ENCODE measurements at regions not wholly inside any gene's neighbourhood (a gene's known extent, or its start where the extent isn't known, plus 50 kb on each side); places are given as distances from the start of the nearest gene placed in this dataset.

GRCh38 chr1:172764378-172764777 lies 105.5 kb downstream of the FASLG start:
- no peak for DNase-seq (ENCODE audit: low read depth in 1 of 2, low spot score in 1 of 2)

DNA sequence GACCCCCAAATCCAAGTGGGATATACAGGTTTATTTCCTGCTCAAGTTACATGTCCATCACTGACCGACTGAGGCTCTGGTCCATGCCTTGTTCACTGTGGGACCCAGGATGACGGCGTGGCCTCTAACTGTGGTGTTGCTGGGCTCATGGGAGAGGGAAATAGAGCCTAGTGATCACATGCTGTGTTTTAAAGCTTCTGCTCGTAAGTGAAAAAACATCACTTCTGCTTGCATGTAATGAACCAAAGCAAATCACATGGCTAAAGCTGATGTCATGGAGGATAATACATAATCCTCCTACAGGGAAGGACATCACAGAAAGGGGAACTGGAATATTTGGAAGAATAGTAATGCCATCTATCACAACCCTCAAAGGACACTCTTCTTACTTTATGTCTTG lies 107.6 kb downstream of the FASLG start:
- TF ChIP-seq POLR2AphosphoS5 (IDR thresholded peaks at IDR 0.05; ENCODE audit: low read depth) (no peak), GABPA (IDR thresholded peaks at IDR 0.05; ENCODE audit: low read depth) (no peak), SPI1 (IDR thresholded peaks at IDR 0.05; ENCODE audit: borderline replicate concordance, low read depth) (peak; percentile 53)
- TF ChIP-seq, protein P1, sequence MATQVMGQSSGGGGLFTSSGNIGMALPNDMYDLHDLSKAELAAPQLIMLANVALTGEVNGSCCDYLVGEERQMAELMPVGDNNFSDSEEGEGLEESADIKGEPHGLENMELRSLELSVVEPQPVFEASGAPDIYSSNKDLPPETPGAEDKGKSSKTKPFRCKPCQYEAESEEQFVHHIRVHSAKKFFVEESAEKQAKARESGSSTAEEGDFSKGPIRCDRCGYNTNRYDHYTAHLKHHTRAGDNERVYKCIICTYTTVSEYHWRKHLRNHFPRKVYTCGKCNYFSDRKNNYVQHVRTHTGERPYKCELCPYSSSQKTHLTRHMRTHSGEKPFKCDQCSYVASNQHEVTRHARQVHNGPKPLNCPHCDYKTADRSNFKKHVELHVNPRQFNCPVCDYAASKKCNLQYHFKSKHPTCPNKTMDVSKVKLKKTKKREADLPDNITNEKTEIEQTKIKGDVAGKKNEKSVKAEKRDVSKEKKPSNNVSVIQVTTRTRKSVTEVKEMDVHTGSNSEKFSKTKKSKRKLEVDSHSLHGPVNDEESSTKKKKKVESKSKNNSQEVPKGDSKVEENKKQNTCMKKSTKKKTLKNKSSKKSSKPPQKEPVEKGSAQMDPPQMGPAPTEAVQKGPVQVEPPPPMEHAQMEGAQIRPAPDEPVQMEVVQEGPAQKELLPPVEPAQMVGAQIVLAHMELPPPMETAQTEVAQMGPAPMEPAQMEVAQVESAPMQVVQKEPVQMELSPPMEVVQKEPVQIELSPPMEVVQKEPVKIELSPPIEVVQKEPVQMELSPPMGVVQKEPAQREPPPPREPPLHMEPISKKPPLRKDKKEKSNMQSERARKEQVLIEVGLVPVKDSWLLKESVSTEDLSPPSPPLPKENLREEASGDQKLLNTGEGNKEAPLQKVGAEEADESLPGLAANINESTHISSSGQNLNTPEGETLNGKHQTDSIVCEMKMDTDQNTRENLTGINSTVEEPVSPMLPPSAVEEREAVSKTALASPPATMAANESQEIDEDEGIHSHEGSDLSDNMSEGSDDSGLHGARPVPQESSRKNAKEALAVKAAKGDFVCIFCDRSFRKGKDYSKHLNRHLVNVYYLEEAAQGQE (IDR thresholded peaks at IDR 0.05; ENCODE audit: insufficient replicate concordance, low read depth) = no peak
- TF ChIP-seq, protein P2, sequence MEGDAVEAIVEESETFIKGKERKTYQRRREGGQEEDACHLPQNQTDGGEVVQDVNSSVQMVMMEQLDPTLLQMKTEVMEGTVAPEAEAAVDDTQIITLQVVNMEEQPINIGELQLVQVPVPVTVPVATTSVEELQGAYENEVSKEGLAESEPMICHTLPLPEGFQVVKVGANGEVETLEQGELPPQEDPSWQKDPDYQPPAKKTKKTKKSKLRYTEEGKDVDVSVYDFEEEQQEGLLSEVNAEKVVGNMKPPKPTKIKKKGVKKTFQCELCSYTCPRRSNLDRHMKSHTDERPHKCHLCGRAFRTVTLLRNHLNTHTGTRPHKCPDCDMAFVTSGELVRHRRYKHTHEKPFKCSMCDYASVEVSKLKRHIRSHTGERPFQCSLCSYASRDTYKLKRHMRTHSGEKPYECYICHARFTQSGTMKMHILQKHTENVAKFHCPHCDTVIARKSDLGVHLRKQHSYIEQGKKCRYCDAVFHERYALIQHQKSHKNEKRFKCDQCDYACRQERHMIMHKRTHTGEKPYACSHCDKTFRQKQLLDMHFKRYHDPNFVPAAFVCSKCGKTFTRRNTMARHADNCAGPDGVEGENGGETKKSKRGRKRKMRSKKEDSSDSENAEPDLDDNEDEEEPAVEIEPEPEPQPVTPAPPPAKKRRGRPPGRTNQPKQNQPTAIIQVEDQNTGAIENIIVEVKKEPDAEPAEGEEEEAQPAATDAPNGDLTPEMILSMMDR (IDR thresholded peaks at IDR 0.05; ENCODE audit: insufficient read depth, low read length) = no peak
- Histone ChIP-seq H3K27me3 (ENCODE audit: insufficient read depth, poor library complexity, severe bottlenecking) (no peaks in the 10 kb centered on the region), H3K27ac (replicated peaks) (no peak overlapping the region), H3K4me3 (replicated peaks; ENCODE audit: insufficient read depth, low read length) (no peak overlapping the region)
- no peak for DNase-seq (ENCODE audit: low read depth in 1 of 2, low spot score in 1 of 2)

More at GRCh38 chr1:172764378-172764777, 105.5 kb downstream of the FASLG start:
- TF ChIP-seq, protein P1 (IDR thresholded peaks at IDR 0.05; ENCODE audit: insufficient replicate concordance, low read depth) = no peak
- TF ChIP-seq, protein P2 (IDR thresholded peaks at IDR 0.05; ENCODE audit: insufficient read depth, low read length) = no peak
- no peak for TF ChIP-seq SPI1 (IDR thresholded peaks at IDR 0.05; ENCODE audit: borderline replicate concordance, low read depth)
- TF ChIP-seq GABPA (IDR thresholded peaks at IDR 0.05; ENCODE audit: low read depth) = no peak
- no peak for TF ChIP-seq POLR2AphosphoS5 (IDR thresholded peaks at IDR 0.05; ENCODE audit: low read depth)
- Histone ChIP-seq H3K27me3 (ENCODE audit: insufficient read depth, poor library complexity, severe bottlenecking) (no peaks in the 10 kb centered on the region), H3K27ac (replicated peaks) (no peak overlapping the region), H3K4me3 (replicated peaks; ENCODE audit: insufficient read depth, low read length) (no peak overlapping the region)

GRCh38 chr1:172770071-172770470 lies 111.2 kb downstream of the FASLG start:
- TF ChIP-seq POLR2AphosphoS5 (IDR thresholded peaks at IDR 0.05; ENCODE audit: low read depth) = no peak
- TF ChIP-seq, protein P1 (IDR thresholded peaks at IDR 0.05; ENCODE audit: insufficient replicate concordance, low read depth) = no peak
- TF ChIP-seq SPI1 (IDR thresholded peaks at IDR 0.05; ENCODE audit: borderline replicate concordance, low read depth) = peak; percentile 75
- H3K27me3 ChIP-seq (ENCODE audit: insufficient read depth, poor library complexity, severe bottlenecking) = no peaks in the 10 kb centered on the region
- H3K27ac ChIP-seq (replicated peaks) = no peak overlapping the region
- peak in 1 of 2 experiments; percentile 36 for DNase-seq (ENCODE audit: low read depth in 1 of 2, low spot score in 1 of 2)
- no peak overlapping the region for H3K4me3 ChIP-seq (replicated peaks; ENCODE audit: insufficient read depth, low read length)
